NCI-H2171 treated with DMSO at 0.1 percent for 48 hours (cell line): ENCODE measurements at regions not wholly inside any gene's neighbourhood (a gene's known extent, or its start where the extent isn't known, plus 50 kb on each side); places are given as distances from the start of the nearest gene placed in this dataset.
"Not testable (repeated sequence)": the region's sequence is repeated elsewhere in the genome, so short reads cannot be mapped to it uniquely, and the experiment has no call there.

ENCODE experiments used
- DNase-seq: peaks from one replicate; lab custom pipeline; 2025; lab: John Stamatoyannopoulos, UW

- DNase-seq: no peak
Observed at GRCh38 chr14:26655128-26655527, 57.3 kb upstream of the NOVA1 start.

- no peak for DNase-seq
Observed at GRCh38 chr14:26663506-26663905, 65.7 kb upstream of the NOVA1 start.

GRCh38 chr14:26678732-26679420 lies 81.0 kb upstream of the NOVA1 start:
- DNase-seq: not testable (repeated sequence)

GRCh38 chr14:26685401-26685800 lies 87.6 kb upstream of the NOVA1 start:
- DNase-seq: no peak

DNA sequence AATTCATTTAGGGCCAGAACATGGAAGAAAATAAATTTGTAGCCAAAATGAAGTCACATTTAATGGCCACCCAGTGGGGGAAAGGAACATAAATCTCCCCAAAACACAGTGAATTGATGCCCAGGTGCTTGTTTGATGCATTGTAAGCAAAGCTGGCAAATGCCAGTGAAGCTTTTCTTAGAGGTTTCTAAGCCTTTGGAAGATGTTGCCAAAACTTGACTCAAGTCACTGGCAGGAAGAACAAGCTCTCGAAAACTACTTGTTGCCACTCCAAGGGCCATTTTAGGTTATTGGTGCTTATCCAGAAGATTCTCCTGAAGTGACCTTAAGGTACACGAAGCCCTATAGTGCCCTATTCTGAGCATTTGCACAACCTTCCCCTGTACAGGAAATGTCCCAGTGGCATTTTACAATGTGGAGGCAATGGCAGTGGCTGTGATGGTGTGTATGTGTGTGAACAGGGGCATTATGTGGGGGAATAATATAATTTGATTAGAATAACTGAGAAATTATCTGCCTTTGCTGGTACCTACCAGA lies 89.5 kb upstream of the NOVA1 start:
- DNase-seq: no peak

DNA sequence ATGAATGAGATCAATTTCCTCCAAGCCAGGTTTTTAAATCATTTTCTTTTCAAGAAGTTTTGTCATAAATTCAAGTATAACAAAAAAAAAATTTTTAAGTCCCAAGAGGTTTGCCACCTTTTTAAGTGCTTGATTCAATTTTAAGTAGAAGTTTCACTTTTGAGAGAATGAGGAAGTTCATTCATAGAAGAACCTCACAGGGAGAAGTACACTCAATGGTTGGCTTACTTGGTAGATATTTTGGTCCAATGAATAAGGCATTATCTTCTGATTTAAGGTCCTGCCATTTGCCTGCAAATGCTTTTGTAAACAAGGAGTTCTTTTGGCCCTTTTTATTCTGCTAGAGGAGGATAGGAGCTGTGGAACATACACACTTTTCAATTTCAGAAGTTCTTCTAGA lies 96.7 kb upstream of the NOVA1 start:
- no peak for DNase-seq

DNA sequence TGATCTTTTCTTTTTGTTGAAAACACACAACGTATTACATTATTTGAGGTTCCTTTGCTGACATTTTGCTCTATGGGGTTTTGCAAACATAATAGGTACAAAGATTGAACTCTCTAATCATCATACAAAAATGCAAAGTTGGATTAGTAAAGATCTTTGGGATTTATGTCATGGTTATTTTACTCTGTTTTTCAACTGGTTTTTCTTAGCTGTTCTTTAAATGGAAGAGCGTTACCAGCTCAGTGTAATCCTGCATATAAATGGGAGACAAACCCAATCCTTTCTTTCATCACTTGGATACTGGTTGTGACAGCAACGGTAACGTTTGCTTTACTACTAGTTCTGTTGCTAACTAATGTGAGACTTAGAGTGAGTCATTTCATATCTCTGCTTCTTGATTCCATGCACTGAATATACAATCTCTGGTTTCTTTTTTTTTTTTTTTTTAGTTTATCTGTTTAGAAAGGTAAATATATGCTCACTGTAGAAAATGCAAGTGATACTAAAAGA lies 104.9 kb upstream of the NOVA1 start:
- no peak for DNase-seq

DNA sequence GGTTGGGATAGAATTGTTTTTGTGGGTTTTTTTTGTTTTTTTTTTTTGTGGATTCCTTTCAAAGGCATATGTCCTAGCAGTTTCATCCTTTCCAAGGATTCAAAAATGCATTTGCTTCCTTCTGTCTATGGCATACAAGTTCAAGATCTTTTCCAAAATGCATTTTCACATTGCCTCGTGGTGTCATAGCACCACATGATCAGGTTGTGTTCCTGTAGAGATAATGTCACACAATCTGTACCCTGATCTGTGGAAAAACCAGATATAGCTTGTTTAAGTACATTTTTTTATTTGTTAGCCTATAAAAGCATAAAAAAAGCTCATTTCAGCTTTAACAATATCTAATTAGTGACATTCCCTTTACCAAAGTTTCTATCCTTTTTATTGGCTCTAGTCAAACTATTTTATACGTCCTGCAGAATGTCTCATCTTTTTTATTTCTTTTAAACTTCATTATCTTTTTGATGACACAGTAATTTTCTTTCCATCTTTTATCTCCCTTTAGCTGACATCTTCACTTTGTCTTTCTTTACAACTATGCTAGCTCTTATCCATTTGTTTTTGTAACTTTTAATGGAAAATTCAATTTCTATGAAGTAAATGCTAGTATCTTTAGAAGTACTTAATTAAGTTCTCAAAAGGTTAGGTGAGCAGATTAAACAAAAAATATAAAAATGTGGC lies 106.0 kb upstream of the NOVA1 start:
- no peak for DNase-seq

- DNase-seq: no peak
Observed at GRCh38 chr14:26707234-26707633, 109.4 kb upstream of the NOVA1 start.

GRCh38 chr14:26709019-26709418 lies 111.2 kb upstream of the NOVA1 start:
- DNase-seq: no peak

GRCh38 chr14:26719514-26719913 lies 121.7 kb upstream of the NOVA1 start:
- no peak for DNase-seq

DNA sequence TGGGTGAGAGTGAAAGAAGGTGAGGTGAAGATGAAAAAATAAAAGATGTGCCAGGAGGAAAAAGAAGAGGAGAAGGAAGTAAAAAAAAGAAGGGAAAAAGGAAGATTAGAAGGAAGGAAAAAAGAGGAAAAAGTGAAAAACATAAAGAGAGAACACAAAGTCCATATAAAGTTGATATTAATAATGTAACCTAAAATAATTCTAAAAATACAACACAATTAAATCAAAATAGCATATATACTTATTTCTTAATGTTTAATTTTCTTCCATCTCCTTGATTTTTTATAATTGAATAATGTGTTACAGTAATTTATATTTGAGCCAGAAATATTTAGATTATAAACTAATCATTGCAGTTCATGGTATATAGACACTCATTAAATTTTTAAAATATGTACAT lies 124.4 kb upstream of the NOVA1 start:
- DNase-seq: no peak

- no peak for DNase-seq
Observed at GRCh38 chr14:26729851-26730250, 132.0 kb upstream of the NOVA1 start.

DNA sequence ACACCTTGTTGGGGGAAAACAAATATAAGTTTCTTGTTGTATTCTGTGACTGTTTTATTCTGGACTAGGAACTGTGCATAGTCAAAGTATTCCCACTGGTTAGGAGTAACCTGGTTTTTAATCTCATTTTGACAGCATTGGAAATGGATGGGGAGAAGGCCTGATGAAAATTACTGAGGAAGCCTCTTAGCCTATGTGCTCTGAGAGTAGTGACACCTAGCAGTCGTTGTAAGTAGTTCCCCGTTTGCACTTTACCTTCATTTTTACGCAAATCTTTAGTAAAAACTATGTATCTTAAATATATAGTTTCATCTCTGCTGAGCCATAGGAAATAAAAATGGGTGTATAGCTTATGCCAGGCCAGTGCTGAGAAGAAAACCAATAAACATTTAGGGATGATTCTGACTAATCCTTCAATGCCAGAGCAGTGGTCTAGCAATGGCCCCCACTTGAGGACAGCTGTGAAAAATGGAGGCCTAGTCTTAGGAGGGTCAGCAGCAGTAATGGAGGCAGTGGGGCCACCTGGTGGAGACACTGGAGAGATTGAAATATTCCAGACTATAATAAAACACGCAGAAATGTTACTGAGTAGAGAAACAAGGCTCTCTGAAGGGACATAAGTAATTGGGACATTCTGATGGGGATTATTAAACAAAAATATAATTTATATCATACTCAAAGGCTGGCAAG lies 133.2 kb upstream of the NOVA1 start:
- DNase-seq: peak; percentile 31

- DNase-seq: no peak
Observed at GRCh38 chr14:26735811-26736210, 138.0 kb upstream of the NOVA1 start.

GRCh38 chr14:26738571-26738970 lies 140.7 kb upstream of the NOVA1 start:
- no peak for DNase-seq

- DNase-seq: no peak
Observed at GRCh38 chr14:26741711-26742212, 143.9 kb upstream of the NOVA1 start.

- DNase-seq: no peak
Observed at GRCh38 chr14:26743284-26743683, 145.5 kb upstream of the NOVA1 start.

DNA sequence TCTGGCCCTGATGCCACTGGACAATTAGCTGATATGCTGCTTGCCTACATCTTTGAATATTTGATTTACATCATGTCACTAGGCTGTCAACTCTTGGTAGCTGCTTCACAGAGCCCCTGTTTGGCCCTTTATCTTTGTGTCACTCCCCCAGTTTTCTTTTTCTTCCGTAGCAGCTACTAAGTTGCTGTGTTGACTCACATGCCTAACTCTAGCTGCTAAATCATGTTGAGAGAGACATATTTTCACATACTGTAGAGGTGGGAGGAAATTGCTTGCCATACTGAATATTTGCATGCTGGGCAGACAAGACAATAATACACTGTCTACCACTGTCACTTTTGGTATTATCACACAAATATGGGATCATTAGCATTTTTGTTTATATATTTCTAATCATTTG lies 147.1 kb upstream of the NOVA1 start:
- no peak for DNase-seq

GRCh38 chr14:26761532-26761931 lies 163.7 kb upstream of the NOVA1 start:
- DNase-seq: no peak

GRCh38 chr14:26765301-26765700 lies 167.5 kb upstream of the NOVA1 start:
- DNase-seq: no peak

GRCh38 chr14:26765768-26766520 lies 168.1 kb upstream of the NOVA1 start:
- DNase-seq: no peak
